Brain microvascular endothelial cell (primary cell): ENCODE measurements at regions not wholly inside any gene's neighbourhood (a gene's known extent, or its start where the extent isn't known, plus 50 kb on each side); places are given as distances from the start of the nearest gene placed in this dataset.

Source experiments
- DNase-seq: peaks from one replicate; pipeline ENCODE4 v3.0.0-alpha.2; 2020
- H3K27ac ChIP-seq: fragments of 250-450 bp; sonication (Bioruptor Pico); 2 replicates; pipeline ENCODE4 v1.5.1; 2020; ENCODE audit warnings: mild to moderate bottlenecking, moderate library complexity
- H3K27me3 ChIP-seq: fragments of 250-450 bp; sonication (Bioruptor Pico); replicated peaks from 2 replicates; pipeline ENCODE4 v1.5.1; 2020; ENCODE audit warnings: mild to moderate bottlenecking
- H3K36me3 ChIP-seq: fragments of 250-450 bp; sonication (Bioruptor Pico); replicated peaks from 2 replicates; pipeline ENCODE4 v1.5.1; 2020; ENCODE audit warnings: mild to moderate bottlenecking
- H3K4me3 ChIP-seq: 2 replicates; pipeline ENCODE4 v1.5.1; 2011; ENCODE audit warnings: low read depth, mild to moderate bottlenecking, control low read depth, low read length, moderate library complexity
- in situ Hi-C: cut with HindIII; loops from 2 replicates; pipeline ENCODE4 v1.10.0; 2017; ENCODE audit warnings: low sequenced_read_pairs, low pct_ligation_motif_present
- TF ChIP-seq, protein P1 (sequence below): IDR thresholded peaks from 2 replicates; pipeline ENCODE4 v1.5.1; 2011; ENCODE audit warnings: low read depth, mild to moderate bottlenecking, moderate library complexity, low read length, control low read depth, inconsistent platforms; ENCODE audit errors: missing control alignments

DNA sequence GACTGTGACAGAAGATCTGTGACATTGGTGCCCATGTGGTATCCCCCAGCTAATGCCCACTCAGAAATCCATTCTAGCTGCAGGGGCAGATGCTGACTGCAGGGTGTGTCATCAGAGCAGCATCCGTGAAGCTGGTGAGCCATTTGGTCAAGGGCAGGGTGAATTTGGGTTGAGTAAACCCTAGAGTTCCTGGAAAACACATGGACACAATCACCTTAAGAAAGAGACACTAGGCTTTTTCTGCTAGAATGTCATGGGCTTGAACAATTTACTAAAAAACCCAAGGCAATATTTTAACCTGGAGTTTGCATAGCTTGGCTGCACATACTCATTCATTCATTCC lies 100.0 kb downstream of the ADAMTS15 start:
- no peak for DNase-seq
- in situ Hi-C loops = no loop called here
- TF ChIP-seq, protein P1, sequence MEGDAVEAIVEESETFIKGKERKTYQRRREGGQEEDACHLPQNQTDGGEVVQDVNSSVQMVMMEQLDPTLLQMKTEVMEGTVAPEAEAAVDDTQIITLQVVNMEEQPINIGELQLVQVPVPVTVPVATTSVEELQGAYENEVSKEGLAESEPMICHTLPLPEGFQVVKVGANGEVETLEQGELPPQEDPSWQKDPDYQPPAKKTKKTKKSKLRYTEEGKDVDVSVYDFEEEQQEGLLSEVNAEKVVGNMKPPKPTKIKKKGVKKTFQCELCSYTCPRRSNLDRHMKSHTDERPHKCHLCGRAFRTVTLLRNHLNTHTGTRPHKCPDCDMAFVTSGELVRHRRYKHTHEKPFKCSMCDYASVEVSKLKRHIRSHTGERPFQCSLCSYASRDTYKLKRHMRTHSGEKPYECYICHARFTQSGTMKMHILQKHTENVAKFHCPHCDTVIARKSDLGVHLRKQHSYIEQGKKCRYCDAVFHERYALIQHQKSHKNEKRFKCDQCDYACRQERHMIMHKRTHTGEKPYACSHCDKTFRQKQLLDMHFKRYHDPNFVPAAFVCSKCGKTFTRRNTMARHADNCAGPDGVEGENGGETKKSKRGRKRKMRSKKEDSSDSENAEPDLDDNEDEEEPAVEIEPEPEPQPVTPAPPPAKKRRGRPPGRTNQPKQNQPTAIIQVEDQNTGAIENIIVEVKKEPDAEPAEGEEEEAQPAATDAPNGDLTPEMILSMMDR = no peak
- Histone ChIP-seq H3K27ac (no peak overlapping the region), H3K36me3 (no peaks in the 10 kb centered on the region), H3K27me3 (no peaks in the 10 kb centered on the region), H3K4me3 (no peak overlapping the region)

DNA sequence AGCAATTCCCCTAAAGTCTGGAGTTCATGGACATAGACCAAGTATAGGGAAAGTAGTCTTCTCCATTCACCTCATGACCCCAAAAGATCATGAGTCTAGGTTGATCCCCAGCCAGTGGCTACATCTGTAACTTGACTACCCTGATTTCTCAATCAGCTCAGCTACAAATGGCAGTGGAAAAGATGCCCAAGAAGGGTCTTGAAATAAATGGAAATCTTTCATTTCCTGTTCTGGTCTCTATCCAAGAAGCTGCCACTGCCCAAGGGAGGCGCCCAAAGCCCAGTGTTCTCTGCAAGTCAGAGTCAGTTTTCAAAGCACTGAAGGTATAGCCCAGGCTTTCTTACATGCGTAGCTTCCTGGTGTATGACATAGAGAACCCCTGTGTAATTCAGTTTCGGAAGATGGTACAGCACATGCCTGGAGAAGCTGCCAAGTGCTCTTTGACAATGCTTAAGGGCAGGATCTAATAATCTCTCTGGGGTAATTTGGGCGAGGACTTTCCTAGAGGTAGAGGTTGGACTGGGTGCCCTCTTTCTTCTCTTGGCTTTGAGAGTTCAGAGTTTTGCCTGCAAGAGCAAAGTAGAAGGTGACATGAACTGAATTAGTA lies 101.1 kb downstream of the ADAMTS15 start:
- no peak for DNase-seq
- H3K27me3 ChIP-seq = no peaks in the 10 kb centered on the region
- TF ChIP-seq, protein P1 = no peak
- H3K4me3 ChIP-seq = no peak overlapping the region
- no peaks in the 10 kb centered on the region for H3K36me3 ChIP-seq
- in situ Hi-C loops = no loop called here
- H3K27ac ChIP-seq = no peak overlapping the region

DNA sequence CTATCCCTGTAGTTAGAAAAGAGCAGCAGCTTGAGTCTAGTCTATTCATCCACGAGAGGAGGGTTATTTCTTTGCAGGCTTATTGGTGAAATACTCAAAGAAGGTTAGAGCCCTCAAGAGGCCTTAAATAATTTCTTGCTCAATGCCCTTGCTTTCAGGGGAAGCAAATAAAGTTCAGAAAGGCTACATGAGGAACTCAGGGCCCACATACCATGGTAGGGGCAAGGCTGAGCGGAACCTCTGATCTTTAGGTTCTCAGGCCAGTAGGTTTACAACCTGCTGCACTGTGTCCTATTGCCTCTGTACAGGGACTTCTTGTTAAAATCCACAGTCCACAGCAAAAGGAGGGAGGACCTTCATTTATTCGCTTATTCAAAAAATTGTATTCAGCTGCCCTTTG lies 101.7 kb downstream of the ADAMTS15 start:
- Histone ChIP-seq H3K27me3 (no peaks in the 10 kb centered on the region), H3K27ac (no peak overlapping the region), H3K4me3 (no peak overlapping the region), H3K36me3 (no peaks in the 10 kb centered on the region)
- in situ Hi-C loops = no loop called here
- TF ChIP-seq, protein P1 = no peak
- DNase-seq = no peak

DNA sequence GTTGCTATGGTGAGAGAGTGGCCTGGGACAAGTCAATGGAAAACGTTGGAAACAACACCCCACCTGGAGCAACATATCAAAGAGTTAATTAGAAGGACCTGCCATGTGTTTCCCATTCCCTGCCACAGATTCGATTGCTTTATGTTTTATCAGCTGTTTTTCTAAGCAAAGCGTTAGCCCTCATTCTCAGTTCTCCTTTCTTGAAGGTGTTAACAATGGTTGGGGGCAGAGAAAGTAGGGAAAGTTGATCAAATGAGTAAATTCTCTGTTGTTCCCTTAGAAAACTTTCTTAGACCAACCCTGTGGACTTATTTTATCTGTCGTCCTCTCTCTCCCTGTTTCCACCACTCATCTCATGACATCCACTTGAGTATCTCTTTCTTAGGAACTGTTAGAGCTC lies 102.5 kb downstream of the ADAMTS15 start:
- H3K4me3 ChIP-seq = no peak overlapping the region
- TF ChIP-seq, protein P1 = no peak
- no peaks in the 10 kb centered on the region for H3K27me3 ChIP-seq
- in situ Hi-C loops = no loop called here
- no peak for DNase-seq
- H3K36me3 ChIP-seq = no peaks in the 10 kb centered on the region
- H3K27ac ChIP-seq = no peak overlapping the region

DNA sequence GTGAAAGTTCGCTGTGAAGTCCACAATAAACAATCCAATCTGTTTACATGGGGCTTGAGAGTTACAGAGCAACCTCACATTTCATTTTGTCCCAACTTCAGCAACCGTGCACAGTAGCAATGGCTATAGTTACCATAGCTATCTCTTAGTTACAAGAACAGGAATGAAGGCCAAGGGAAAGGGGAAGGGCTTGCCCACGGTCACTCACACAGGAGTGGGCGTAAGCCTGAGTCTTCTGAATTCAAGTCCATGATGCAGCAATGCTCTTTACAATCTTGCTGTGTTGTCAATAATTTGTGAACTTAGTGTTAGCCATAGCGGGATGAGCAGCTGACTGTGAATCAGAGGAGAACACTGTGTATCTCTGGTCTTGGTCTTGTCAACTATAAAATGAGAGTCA lies 102.9 kb downstream of the ADAMTS15 start:
- no peak for DNase-seq
- in situ Hi-C loops = no loop called here
- no peak overlapping the region for H3K4me3 ChIP-seq
- no peak overlapping the region for H3K27ac ChIP-seq
- H3K27me3 ChIP-seq = no peaks in the 10 kb centered on the region
- H3K36me3 ChIP-seq = no peaks in the 10 kb centered on the region
- TF ChIP-seq, protein P1 = no peak

DNA sequence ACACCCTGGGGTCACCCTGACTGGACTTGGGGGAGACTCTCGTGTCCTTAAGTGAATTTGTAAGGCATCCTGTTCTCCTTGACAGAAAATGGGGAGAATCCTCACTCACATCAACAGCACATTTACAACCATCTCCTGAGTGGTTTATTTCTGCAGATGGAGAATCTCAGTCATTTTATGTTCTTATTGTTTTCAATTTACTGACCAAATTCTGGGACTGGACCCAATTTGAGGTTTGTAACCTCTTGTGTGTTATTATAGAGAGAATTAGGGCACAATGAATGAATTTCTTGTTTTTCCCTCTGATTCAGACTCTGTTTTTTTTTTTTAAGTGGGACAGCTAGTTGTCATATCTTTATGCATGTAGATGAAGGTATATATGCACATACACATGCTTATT lies 104.9 kb downstream of the ADAMTS15 start:
- Histone ChIP-seq H3K27me3 (no peaks in the 10 kb centered on the region), H3K4me3 (no peak overlapping the region), H3K36me3 (no peaks in the 10 kb centered on the region), H3K27ac (no peak overlapping the region)
- TF ChIP-seq, protein P1 = no peak
- in situ Hi-C loops = no loop called here
- DNase-seq = no peak
